Hematopoietic multipotent progenitor cell treated with erythropoietin and hydrocortisone succinate and interleukin-3 and kit ligand, for 8 days (in vitro differentiated cells): ENCODE measurements at regions not wholly inside any gene's neighbourhood (a gene's known extent, or its start where the extent isn't known, plus 50 kb on each side); places are given as distances from the start of the nearest gene placed in this dataset.

Experiments
- DNase-seq: peaks from one replicate; pipeline ENCODE4 v3.0.0-alpha.2; 2015

GRCh38 chr4:181692965-181693364 is 550.2 kb upstream of the TENM3 start:
- DNase-seq: no peak

DNA sequence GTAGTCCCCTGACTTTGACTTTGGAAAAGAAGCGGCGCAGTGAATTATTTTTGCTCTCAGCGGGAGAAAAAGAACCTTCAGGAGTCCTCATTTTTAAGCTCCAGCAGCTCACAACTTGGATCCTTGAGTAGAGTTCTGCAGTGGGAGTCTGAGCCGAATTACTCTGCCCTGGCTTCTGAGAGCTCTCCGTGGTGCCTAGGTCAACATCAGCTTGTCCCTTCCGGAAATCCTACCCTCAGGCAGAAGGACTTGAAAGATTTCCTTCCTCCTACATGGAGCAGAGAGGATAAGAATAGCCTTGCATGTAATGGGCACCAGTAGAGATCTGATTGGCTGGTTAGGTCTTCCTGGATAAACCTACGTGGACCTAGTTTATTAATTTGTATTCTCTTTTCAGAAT is 549.7 kb upstream of the TENM3 start:
- no peak for DNase-seq

- no peak for DNase-seq
These were observed 545.0 kb upstream of the TENM3 start for GRCh38 chr4:181698221-181698620.

GRCh38 chr4:181701214-181701613 is 542.0 kb upstream of the TENM3 start:
- DNase-seq: no peak

- DNase-seq: no peak
These were observed 541.3 kb upstream of the TENM3 start for GRCh38 chr4:181701894-181702293.

GRCh38 chr4:181702864-181703495 is 540.2 kb upstream of the TENM3 start:
- DNase-seq: no peak

DNA sequence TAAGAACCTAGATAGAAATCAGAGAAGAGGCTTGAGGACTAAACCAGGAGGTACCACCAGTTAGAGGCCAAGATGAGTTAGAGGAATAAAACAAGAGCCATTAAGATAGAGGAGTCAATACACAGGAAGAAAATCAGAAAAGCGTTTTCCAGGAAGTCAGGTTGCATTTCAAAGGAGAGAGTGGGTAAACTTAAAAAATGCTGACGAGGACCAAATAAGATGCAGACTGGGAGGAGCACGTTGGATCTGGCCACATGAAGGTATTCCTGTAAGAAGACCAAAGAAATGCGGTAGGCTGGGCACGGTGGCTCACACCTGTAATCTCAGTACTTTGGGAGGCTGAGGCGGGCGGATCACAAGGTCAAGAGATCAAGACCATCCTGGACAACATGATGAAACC is 533.1 kb upstream of the TENM3 start:
- DNase-seq: no peak

DNA sequence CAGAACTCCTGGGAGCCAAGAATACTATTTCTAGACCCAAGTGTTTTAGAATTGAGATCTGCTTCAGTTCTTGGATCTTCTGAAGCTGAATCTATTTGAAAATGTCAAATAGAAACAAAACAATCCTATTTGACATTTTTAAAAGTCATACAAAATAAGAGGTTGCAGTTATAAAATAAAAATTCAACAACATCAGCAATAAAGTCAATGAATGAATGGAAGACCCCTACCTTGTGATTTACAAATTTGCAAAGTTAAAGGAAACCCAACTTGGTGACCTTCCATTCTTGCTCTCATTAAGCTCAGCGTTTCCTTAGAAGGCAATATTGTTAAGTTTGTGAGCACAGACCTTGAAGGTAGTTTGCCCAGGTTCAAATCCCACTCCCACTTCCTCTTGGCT is 531.8 kb upstream of the TENM3 start:
- DNase-seq: no peak

DNA sequence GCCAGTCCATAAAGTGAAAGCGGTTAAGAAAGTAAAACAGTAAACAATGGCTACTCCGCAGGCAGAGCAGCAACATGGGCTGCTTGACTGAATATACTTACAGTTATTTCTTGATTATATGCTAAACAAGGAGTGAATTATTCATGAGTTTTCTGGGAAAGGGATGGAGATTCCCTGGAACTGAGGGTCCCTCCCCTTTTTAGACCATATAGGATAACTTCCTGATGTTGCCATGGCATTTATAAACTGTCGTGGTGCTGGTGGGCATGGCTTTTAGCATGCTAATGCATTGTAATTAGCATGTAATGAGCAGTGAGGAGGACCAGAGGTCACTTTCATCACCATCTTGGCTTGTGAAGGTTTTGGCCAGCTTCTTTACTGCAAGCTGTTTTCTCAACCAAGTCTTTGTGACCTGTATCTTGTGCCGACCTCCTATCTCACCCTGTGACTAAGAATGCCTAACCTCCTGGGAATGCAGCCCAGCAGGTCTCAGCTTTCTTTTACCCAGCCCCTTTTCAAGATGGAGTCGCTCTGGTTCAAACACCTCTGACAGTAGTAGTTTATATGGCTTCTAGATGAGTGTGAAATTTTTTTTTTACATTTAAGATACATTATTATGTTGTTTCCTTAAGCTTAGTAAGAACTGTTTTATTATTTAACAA is 514.8 kb upstream of the TENM3 start:
- no peak for DNase-seq

- DNase-seq: no peak
These were observed 511.3 kb upstream of the TENM3 start for GRCh38 chr4:181731900-181732299.

DNA sequence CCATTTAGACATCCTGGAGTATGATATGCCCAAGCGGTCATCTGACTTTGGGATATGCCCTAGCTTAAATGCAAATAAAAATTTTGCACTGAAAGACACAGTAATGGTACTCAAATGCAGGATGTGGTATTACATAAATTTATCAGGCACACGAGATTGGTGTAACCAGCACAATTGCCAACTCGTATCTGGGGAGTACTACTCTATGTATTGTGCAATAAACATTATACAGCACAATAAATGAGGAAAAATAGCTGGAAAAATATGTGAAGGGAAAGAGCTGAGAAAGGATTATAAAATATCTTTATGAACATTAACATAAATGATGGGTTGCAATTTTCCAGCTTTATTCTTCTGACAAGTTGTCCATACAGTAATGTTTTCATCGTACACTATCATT is 505.5 kb upstream of the TENM3 start:
- no peak for DNase-seq

DNA sequence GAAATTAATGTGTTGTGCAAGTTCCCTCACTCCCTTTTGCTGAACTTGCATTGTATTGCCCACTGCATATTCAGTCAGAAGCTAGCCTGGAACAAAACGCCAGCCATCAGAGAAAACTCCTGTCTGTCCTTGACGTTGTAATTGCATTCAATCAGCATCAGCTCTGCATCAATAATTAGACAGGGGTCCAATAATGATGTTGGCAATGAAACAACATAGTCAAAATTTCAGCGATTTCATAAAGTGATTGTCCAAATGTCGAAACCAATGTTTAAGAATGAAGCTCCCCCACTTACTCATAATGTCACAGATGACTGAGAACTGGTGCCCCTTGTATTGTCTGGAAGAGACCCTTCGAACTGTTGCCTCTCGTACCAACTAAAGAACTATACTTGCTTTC is 504.2 kb upstream of the TENM3 start:
- DNase-seq: no peak

DNA sequence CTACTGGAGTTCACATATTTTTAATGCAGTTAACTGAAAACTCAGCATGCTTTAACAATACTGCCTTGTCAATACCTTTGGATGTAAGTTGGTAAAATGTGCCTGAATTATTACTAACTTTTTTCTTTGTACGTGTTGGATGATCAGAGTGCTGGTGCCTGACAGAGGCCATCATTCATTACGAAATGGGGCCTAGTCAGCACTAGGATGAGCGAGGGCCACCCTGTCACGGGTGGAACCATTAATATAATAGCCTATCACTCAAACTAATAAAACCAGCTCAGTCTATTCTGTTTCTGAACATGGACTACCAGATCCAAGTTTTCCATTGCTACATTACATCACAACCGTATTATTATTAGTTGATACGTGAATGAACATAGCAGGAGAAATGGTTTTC is 501.7 kb upstream of the TENM3 start:
- no peak for DNase-seq

GRCh38 chr4:181745933-181746625 is 497.1 kb upstream of the TENM3 start:
- no peak for DNase-seq

- no peak for DNase-seq
These were observed 494.6 kb upstream of the TENM3 start for GRCh38 chr4:181748581-181748980.

- no peak for DNase-seq
These were observed 490.7 kb upstream of the TENM3 start for GRCh38 chr4:181752516-181752915.

- DNase-seq: no peak
These were observed 490.0 kb upstream of the TENM3 start for GRCh38 chr4:181753207-181753606.

GRCh38 chr4:181755846-181756245 is 487.4 kb upstream of the TENM3 start:
- DNase-seq: no peak

DNA sequence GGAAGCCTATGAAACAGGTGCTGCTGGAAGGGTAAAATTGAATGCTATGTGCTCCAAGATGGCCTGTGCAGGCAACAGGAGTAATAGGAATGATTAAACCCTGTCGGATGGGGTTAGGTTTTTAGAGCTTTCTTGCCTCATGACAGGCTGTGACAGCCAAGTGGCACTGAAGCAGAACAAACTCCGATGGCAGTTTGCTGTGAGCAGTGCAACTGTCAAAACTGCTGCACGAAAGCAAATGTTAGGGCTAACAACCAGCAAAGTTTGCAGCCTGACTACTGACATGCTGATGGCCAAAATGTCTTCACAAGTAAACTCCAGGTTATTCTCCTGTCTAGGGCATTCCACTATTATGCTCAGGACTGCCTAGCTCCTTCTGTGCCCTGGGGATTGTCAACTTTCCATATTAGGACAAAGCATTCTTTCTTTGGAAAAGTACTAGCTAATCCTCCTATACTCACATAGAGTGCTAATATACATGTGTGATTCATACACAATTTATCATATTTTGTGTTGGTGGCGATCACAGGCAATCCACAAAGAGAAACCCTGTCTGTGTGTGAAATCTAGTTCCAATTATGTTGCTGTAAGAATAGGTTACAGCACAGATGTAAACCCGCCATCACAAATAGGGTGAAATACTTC is 486.6 kb upstream of the TENM3 start:
- DNase-seq: no peak

GRCh38 chr4:181757098-181757497 is 486.1 kb upstream of the TENM3 start:
- no peak for DNase-seq

DNA sequence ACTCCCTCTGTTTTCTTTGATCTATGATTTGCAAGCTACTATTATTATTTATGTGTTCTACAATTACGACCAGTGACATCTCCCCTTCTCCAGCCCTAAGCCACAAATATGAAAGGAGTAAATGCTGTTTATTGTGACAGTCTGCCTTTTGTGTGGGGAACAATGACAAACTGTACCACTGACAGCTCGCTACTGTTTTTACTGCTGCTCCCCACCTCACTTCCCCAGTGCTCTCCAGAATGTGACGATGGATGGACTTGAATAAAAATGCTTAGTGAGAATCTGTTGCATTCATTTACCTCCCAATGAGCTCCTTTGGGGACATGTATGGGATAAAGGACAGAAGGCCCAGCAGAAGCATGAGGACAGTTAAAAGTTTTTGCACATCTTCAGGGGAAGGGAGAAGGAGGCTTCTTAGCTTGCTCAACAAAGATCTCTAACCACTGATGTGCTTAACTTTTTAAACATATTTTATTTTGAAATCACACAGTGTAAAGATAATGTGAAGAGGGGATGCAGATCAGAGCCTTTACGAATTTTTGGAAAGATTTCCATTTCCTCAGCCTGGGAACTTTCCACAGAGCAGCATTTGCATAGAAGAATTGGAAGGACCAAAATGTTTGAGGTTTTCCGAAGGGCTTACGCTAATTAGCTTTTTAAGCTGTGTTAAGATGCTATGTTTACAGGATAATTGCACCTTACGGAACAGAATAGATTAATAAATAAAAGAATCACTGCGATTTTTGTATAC is 485.1 kb upstream of the TENM3 start:
- DNase-seq: no peak

DNA sequence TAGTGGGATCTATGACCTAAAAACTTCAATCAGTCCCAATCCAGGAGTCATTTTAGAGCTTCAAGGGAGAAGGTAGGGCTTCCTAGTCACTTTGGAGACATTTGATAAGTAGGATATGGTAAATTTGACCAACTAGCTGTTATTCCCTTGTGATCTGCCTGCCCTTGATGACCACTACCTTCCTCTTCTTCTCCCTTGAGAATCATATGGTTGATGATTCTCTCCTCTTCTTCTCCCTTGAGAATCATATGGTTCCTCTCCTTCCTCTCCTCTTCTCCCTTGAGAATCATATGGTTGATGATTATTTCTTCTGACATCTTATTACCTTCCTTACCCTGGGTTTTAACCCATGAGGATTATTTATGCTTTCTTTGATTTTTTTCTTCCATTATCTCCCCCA is 482.6 kb upstream of the TENM3 start:
- DNase-seq: no peak

DNA sequence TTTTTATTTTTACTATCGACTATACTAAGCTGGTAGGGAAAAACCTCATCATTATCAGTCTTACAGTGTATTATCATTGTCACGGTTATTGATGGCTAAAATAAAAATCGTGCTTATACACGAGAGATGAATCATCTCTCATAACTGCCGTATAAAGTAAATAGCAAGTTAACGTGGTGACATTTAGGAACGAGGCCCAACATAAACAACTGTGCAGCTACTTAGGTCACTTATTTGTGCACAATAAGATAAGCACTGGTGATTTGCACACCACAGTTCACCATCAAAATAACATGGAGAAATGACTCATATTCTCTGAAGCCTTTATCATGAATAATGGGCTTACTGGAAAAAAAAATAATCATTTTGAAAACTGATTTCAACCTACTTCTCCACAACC is 482.0 kb upstream of the TENM3 start:
- no peak for DNase-seq
